Upper lobe of left lung (tissue), 4 donors: ENCODE measurements at regions not wholly inside any gene's neighbourhood (a gene's known extent, or its start where the extent isn't known, plus 50 kb on each side); places are given as distances from the start of the nearest gene placed in this dataset.

ENCODE experiments used
- CTCF ChIP-seq, 6 experiments: fragments of 450-650 bp in 4 of 6; fragments of 200-600 bp in 2 of 6; sonication (generic) in 2 of 6; IDR thresholded peaks; one replicate each; pipeline ENCODE4 v1.5.1; 2016 to 2019; ENCODE audit warnings: antibody characterized with exemption in 6 of 6
- EP300 ChIP-seq, 4 donors: sonication (generic); formaldehyde crosslinking; IDR thresholded peaks; one replicate each; pipeline ENCODE4 v1.5.1; 2017; ENCODE audit warnings: antibody characterized with exemption in 4 of 4, control low read depth in 2 of 4
- POLR2A ChIP-seq, 4 donors: fragments of 450-650 bp; IDR thresholded peaks; one replicate each; pipeline ENCODE4 v1.5.1; 2016 to 2017; ENCODE audit warnings: antibody characterized with exemption in 4 of 4, mild to moderate bottlenecking in 2 of 4
- POLR2AphosphoS5 ChIP-seq, 2 donors: sonication (generic); formaldehyde crosslinking; IDR thresholded peaks; one replicate each; pipeline ENCODE4 v1.5.1; 2017; ENCODE audit warnings: antibody characterized with exemption in 2 of 2

- TF ChIP-seq POLR2A (IDR thresholded peaks at IDR 0.05) (no peak), CTCF (IDR thresholded peaks at IDR 0.05) (no peak), POLR2AphosphoS5 (IDR thresholded peaks at IDR 0.05) (no peak), EP300 (IDR thresholded peaks at IDR 0.05) (no peak)
These were observed 590.7 kb downstream of the TBC1D22A start for GRCh38 chr22:47352920-47353700.
